ENCODE measurements at regions not wholly inside any gene's neighbourhood (a gene's known extent, or its start where the extent isn't known, plus 50 kb on each side); places are given as distances from the start of the nearest gene placed in this dataset.
A peak's percentile ranks its signal among the peaks of the same experiment; 100 is the strongest.
"Not testable (repeated sequence)": the region's sequence is repeated elsewhere in the genome, so short reads cannot be mapped to it uniquely, and the experiment has no call there.

DNA sequence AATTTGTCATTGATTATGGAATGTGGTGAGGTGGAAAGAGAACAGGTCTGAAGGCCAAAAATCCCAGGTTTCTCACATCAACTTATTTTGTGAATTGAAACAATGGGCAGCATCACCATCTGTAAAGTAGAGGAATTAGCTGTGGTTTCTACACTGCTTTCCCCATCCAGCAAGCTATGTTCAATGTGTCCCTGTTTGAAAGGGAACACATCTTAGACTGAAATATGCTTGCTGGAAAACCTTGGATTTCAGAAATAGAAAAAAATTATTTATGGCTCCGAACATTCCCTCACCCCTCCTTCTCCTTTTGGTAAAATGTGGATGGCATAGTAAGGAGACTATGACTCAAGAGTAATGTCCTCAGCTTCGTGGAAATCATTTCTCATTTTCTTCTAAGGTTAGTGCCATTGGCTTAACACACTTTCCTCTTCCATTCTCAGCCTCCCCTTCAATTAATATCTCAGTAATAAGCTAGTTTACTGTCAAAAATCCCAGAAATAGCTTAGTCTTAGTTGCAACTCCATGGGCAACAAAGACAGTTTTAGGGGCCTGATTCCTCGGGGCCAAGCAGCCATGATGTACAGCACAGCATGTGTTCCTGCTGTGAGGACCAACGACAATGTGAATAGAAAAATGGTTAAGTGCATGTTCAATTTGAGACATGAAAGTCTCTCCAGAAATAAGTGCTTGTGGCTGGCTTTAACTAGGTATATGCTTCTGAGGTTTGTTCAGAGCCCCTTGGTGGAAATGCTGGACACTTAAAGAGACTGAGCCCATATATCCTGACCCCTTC is 205.8 kb upstream of the SLC38A2 start:
- no peak for ATAC-seq
- no peak for DNase-seq (ENCODE audit: low spot score)

DNA sequence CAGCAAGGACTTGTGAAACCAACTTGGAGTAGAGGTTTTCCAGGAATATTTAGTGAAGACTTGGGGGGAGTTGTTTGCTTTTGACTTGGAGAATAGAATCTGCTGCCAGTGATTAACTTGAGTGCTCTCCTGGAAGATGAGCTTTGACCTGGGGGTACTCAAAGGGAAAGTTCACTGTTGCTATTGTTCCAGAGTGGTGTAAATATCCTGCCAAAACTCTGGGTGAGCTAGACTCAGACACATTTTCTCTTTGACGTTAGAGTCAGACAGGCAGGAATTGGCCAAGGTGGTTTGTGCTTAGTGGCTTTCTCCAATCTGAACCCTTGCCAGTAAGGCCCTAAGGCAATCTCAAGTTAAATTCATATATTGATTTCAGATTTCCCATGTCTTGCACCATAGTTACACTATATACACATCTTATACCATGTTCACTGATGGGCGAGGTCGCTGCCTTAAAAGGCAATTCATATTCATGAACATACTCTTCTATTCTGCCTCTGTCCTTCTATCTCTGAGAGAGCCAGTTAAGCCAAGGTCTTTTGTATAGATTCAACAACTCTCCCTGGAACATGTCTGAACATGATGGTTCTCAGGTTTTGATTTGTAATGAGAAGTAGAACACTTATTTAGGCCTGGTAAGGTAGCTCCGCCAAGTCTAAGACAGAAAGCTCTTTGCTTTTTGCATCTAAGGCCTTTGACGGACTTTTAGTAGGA is 204.6 kb upstream of the SLC38A2 start:
- ATAC-seq, result peak; percentile 49
- no peak for DNase-seq (ENCODE audit: low spot score)

DNA sequence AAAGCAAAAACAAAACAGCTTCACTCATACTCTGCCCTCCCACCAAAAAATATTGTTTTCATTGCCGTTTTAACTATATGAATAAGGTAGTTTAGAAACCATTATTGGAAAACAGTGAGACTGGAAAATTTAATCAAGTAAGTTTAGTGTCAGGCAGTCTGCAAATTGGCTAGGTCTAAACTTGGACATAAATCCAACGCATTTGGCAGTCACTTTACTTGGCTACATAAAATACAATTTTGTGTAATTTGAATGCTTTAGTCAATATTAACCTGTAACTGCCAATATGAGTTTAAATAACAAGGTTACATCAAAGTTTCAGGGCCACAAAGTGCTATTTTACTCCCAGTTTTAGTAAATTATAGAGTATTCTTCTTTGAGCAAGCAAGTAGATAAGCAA is 202.3 kb upstream of the SLC38A2 start:
- no peak for DNase-seq (ENCODE audit: low spot score)
- peak; percentile 88 for ATAC-seq

- no peak for DNase-seq (ENCODE audit: low spot score)
Observed at GRCh38 chr12:46573347-46573658, 200.7 kb upstream of the SLC38A2 start.

GRCh38 chr12:46572644-46573346 is 200.2 kb upstream of the SLC38A2 start:
- DNase-seq (ENCODE audit: low spot score) (no peak), ATAC-seq (peak; percentile 25)

More at GRCh38 chr12:46573347-46573658, 200.7 kb upstream of the SLC38A2 start:
- ATAC-seq, result peak; percentile 47

- DNase-seq (ENCODE audit: low spot score) (no peak), ATAC-seq (no peak)
Observed at GRCh38 chr12:46571608-46572007, 199.0 kb upstream of the SLC38A2 start.

DNA sequence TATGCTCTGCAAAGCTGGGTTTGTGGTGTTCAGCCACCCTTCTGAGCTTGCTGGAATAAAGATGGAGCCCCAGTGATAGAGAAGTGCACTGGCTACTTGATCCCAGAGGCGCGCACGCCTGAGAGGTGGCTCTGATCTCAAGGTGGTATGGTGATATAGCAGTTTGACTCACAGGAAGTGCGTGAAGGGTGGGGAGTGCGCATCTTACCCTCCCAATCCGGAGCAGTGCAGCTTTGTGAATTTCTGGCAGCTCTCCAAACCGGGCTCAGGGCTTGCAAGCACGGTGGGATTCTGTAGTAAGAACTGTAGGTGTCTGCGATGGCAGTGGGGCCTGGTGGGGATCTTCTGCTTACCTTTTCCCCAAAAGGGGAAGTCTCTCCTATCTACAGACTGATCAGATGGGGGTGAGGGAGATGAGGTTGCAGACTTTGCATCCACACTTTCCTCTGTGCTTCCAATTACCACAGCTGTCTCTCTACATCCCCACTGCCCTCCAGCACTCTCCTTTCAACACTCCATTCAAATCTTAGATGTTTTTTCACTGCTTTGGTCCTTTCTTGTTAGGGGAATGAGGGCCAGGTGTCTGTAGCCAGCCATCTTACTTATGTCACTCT is 197.4 kb upstream of the SLC38A2 start:
- no peak for DNase-seq (ENCODE audit: low spot score)
- no peak for ATAC-seq

- ATAC-seq, result no peak
Observed at GRCh38 chr12:46567667-46568066, 195.1 kb upstream of the SLC38A2 start.

DNA sequence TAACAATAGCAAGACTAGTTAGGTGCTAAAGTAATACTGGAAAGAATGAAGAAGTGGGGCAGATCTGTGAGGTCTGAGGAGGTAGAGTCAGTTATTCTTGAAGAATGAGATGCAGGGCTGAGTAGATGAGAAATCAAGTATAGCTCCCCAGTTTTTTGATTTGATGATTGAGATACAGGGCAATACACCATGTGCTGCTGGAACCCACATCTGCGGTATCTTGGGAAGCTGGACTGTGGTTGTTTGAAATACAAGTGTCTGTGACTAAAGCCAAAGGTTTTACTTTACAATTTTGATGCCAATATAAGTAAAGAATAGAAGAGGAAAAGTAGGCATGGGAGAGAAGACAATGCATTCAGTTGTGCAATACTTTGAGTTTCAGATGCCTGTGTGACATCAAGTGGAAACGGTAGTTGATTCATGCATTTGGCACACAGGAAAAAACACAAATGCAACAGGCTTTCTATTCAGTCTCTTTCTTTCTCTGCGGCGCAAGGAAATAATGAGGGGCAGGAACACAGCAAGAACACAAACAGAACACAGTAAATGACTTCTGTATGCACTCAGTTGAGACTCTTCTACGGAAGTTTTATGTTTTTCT is 190.2 kb upstream of the SLC38A2 start:
- DNase-seq (ENCODE audit: low spot score) (no peak), ATAC-seq (no peak)

More at GRCh38 chr12:46567667-46568066, 195.1 kb upstream of the SLC38A2 start:
- no peak for DNase-seq (ENCODE audit: low spot score)

- not testable (repeated sequence) for ATAC-seq; DNase-seq (ENCODE audit: low spot score)
Observed at GRCh38 chr12:46561769-46562624, 189.4 kb upstream of the SLC38A2 start.

DNA sequence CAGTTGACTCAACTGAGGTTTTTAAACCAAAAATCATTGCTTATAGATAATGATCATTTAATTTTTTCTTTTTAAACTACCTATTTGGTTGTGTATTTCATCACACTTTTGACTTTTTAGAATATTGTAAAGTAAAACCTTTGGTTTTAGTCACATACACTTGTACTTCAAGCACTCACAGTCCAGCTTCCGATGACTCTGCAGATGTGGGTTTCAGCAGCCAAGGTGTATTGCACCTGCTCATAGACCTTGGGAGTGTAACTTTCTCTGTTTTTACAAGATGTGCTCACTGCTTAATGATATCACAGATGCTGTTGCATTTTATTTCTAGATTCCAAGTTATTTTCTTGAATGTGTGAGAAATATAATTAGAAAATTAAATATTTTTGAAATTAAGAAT is 188.3 kb upstream of the SLC38A2 start:
- DNase-seq (ENCODE audit: low spot score) (no peak), ATAC-seq (no peak)

GRCh38 chr12:46560089-46560488 is 187.5 kb upstream of the SLC38A2 start:
- no peak for DNase-seq (ENCODE audit: low spot score)
- no peak for ATAC-seq

DNA sequence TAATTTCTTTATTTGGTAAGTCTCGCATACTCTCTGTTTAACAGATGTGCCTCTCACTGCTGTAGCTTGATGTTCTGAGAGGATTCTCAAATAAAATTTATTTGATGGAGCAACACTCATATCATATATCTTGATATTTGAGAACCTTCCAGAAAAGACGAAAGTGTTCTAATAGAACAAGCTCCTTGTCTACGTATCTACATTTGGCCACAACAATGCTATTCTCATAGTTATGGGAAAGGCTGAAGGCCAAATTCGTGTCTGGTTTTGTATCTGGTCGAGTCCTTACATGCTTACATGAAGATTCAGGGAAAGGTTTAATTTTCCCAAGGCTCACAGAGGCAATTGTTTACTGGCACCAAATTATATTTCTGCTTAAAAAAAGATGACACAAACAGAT is 186.7 kb upstream of the SLC38A2 start:
- ATAC-seq, result no peak
- DNase-seq (ENCODE audit: low spot score), result no peak

DNA sequence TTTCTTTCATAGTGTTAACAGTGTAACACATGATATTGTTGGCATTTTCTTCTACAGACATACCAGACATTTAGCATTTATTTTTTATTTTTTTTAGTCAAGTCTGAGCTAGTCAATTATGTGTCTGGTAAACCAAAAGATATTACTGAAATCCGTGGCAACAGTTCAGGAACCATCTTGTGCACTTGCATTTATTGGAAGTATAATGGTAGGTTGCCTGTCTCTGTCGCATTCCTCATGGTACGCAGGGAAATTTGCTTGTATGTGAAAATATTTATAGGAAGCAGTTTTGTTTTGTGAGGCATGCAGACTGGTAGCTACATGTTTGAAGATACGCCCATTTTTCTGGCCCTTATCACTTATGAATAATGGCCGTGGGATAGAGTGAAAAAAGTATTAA is 186.1 kb upstream of the SLC38A2 start:
- ATAC-seq (no peak), DNase-seq (ENCODE audit: low spot score) (no peak)

DNA sequence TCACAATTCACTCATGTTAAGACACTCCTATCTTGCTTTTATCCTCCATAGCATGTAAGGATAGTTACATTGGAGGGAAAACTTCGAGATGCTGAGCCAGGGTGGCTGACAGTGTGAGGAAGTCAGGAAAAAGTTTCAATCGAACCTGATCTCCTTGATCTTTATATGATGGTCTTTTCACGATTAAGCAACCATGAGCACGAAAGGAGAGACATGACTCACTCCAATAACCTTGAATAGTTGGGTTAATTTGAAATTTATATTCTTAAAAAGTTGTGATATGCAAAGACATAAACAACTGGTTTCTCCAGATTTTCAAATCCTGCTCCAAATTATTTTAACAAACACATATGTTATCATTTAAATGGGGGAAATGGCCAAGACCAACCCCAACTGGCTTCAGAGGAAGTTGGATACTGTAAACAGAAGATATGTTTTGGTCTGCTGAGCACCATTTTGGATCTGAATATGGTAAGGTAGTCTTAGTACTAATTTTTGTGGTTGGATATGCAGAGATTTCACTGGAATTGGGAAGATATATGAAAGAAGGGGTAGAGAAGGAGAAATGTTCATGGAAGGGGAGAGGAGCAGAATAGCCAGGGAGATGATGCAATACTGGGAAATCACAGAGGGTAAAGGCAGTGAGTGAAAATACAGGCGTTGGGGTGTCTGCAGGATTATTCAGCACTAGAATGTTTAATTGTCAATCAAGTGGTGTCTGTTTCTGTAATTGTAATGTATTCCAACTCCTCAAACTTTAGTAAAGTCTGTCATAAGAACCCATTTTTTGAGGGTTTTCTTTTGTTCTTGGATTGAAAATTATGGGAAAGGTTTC is 185.2 kb upstream of the SLC38A2 start:
- DNase-seq (ENCODE audit: low spot score) (no peak), ATAC-seq (no peak)

GRCh38 chr12:46556819-46557524 is 184.4 kb upstream of the SLC38A2 start:
- ATAC-seq (no peak), DNase-seq (ENCODE audit: low spot score) (no peak)

- ATAC-seq (peak; percentile 81), DNase-seq (ENCODE audit: low spot score) (no peak)
Observed at GRCh38 chr12:46556105-46556559, 183.6 kb upstream of the SLC38A2 start.

GRCh38 chr12:46555406-46555852 is 182.9 kb upstream of the SLC38A2 start:
- no peak for ATAC-seq
- no peak for DNase-seq (ENCODE audit: low spot score)
